ENCODE measurements at regions not wholly inside any gene's neighbourhood (a gene's known extent, or its start where the extent isn't known, plus 50 kb on each side); places are given as distances from the start of the nearest gene placed in this dataset.

- WGBS (ENCODE audit: low lambda C conversion rate, missing lambda C conversion rate) = 81% methylated on average over 2 of the region's 2 CpGs
- no peak overlapping the region for H3K4me2 ChIP-seq
- TF ChIP-seq CTCF (IDR thresholded peaks at IDR 0.05; ENCODE audit: poor library complexity) = no peak
- no peak for TF ChIP-seq EZH2phosphoT487 (IDR thresholded peaks at IDR 0.05; ENCODE audit: low read depth, severe bottlenecking, unreplicated experiment)
- TF ChIP-seq EZH2 (IDR thresholded peaks at IDR 0.05; ENCODE audit: borderline replicate concordance) = no peak
- DNase-seq (ENCODE audit: low spot score) = no peak
- H3K79me2 ChIP-seq = no peaks in the 10 kb centered on the region
- H3K9me3 ChIP-seq (ENCODE audit: low read depth) = no peaks in the 10 kb centered on the region
- no peaks in the 10 kb centered on the region for H3K4me1 ChIP-seq (ENCODE audit: insufficient read depth)
- H3K36me3 ChIP-seq (replicated peaks; ENCODE audit: insufficient read depth, low read depth) = no peaks in the 10 kb centered on the region
- no peaks in the 10 kb centered on the region for H3K27me3 ChIP-seq
- H3K4me3 ChIP-seq = no peak overlapping the region
- H2AFZ ChIP-seq = no peak overlapping the region
- no peaks in the 10 kb centered on the region for H4K20me1 ChIP-seq (ENCODE audit: insufficient read depth, poor library complexity, severe bottlenecking)
- H3K9me2 ChIP-seq (replicated peaks; ENCODE audit: insufficient read depth) = no peaks in the 10 kb centered on the region
- no peak overlapping the region for H3K27ac ChIP-seq
Measured at GRCh38 chr22:22751043-22751603, 106.7 kb downstream of the GGTLC2 start.

- Histone ChIP-seq H2AFZ (no peak overlapping the region), H3K4me2 (no peak overlapping the region), H3K36me3 (replicated peaks; ENCODE audit: insufficient read depth, low read depth) (no peaks in the 10 kb centered on the region), H3K4me3 (no peak overlapping the region), H3K9me2 (replicated peaks; ENCODE audit: insufficient read depth) (no peaks in the 10 kb centered on the region), H3K27me3 (no peaks in the 10 kb centered on the region), H3K27ac (no peak overlapping the region), H3K79me2 (no peaks in the 10 kb centered on the region), H3K4me1 (ENCODE audit: insufficient read depth) (no peaks in the 10 kb centered on the region), H4K20me1 (ENCODE audit: insufficient read depth, poor library complexity, severe bottlenecking) (no peaks in the 10 kb centered on the region), H3K9me3 (ENCODE audit: low read depth) (no peaks in the 10 kb centered on the region)
- TF ChIP-seq EZH2phosphoT487 (IDR thresholded peaks at IDR 0.05; ENCODE audit: low read depth, severe bottlenecking, unreplicated experiment) (no peak), EZH2 (IDR thresholded peaks at IDR 0.05; ENCODE audit: borderline replicate concordance) (no peak), CTCF (IDR thresholded peaks at IDR 0.05; ENCODE audit: poor library complexity) (no peak)
- DNase-seq (ENCODE audit: low spot score) = no peak
- 81% methylated on average over 1 of the region's 1 CpG for WGBS (ENCODE audit: low lambda C conversion rate, missing lambda C conversion rate)
Measured at GRCh38 chr22:22752199-22752555, 107.8 kb downstream of the GGTLC2 start.

- TF ChIP-seq EZH2phosphoT487 (IDR thresholded peaks at IDR 0.05; ENCODE audit: low read depth, severe bottlenecking, unreplicated experiment) (no peak), CTCF (IDR thresholded peaks at IDR 0.05; ENCODE audit: poor library complexity) (no peak), EZH2 (IDR thresholded peaks at IDR 0.05; ENCODE audit: borderline replicate concordance) (no peak)
- WGBS (ENCODE audit: low lambda C conversion rate, missing lambda C conversion rate) = 82% methylated on average over 12 of the region's 12 CpGs
- Histone ChIP-seq H3K4me3 (no peak overlapping the region), H3K4me2 (no peak overlapping the region), H3K36me3 (replicated peaks; ENCODE audit: insufficient read depth, low read depth) (no peaks in the 10 kb centered on the region), H2AFZ (no peak overlapping the region), H4K20me1 (ENCODE audit: insufficient read depth, poor library complexity, severe bottlenecking) (no peaks in the 10 kb centered on the region), H3K27me3 (no peaks in the 10 kb centered on the region), H3K27ac (no peak overlapping the region), H3K9me3 (ENCODE audit: low read depth) (no peaks in the 10 kb centered on the region), H3K79me2 (no peaks in the 10 kb centered on the region), H3K9me2 (replicated peaks; ENCODE audit: insufficient read depth) (no peaks in the 10 kb centered on the region), H3K4me1 (ENCODE audit: insufficient read depth) (no peaks in the 10 kb centered on the region)
- DNase-seq (ENCODE audit: low spot score) = peak; percentile 50
Measured at GRCh38 chr22:22752556-22753477, 108.4 kb downstream of the GGTLC2 start.

All from hepatocyte (in vitro differentiated cells).